SJCRH30 (cell line): ENCODE measurements at regions not wholly inside any gene's neighbourhood (a gene's known extent, or its start where the extent isn't known, plus 50 kb on each side); places are given as distances from the start of the nearest gene placed in this dataset.

Experiments
- DNase-seq, 2 experiments: peaks; one replicate each; pipeline ENCODE4 v3.0.0-alpha.2; 2015 to 2020
- H3K27ac ChIP-seq: fragments of 250-450 bp; sonication (Bioruptor Pico); 2 replicates; pipeline ENCODE4 v1.5.1; 2020; ENCODE audit warnings: mild to moderate bottlenecking, moderate library complexity
- H3K27me3 ChIP-seq: fragments of 250-450 bp; sonication (Bioruptor Pico); 2 replicates; pipeline ENCODE4 v1.5.1; 2020; ENCODE audit warnings: mild to moderate bottlenecking, moderate library complexity
- H3K36me3 ChIP-seq: fragments of 250-450 bp; sonication (Bioruptor Pico); 2 replicates; pipeline ENCODE4 v1.5.1; 2020; ENCODE audit warnings: mild to moderate bottlenecking, moderate library complexity
- H3K4me1 ChIP-seq: fragments of 250-450 bp; sonication (Bioruptor Pico); 2 replicates; pipeline ENCODE4 v1.5.1; 2020; ENCODE audit warnings: mild to moderate bottlenecking, moderate library complexity
- H3K4me3 ChIP-seq: fragments of 250-450 bp; sonication (Bioruptor Pico); 2 replicates; pipeline ENCODE4 v1.5.1; 2020; ENCODE audit warnings: mild to moderate bottlenecking, moderate library complexity
- H3K9me3 ChIP-seq: fragments of 250-450 bp; sonication (Bioruptor Pico); replicated peaks from 2 replicates; pipeline ENCODE4 v1.5.1; 2020; ENCODE audit warnings: mild to moderate bottlenecking, moderate library complexity

GRCh38 chr5:29304545-29304944, 1888.9 kb upstream of the CDH6 start:
- no peaks in the 10 kb centered on the region for H3K36me3 ChIP-seq
- no peaks in the 10 kb centered on the region for H3K27me3 ChIP-seq
- no peaks in the 10 kb centered on the region for H3K9me3 ChIP-seq
- H3K27ac ChIP-seq = no peak overlapping the region
- H3K4me1 ChIP-seq = no peaks in the 10 kb centered on the region
- H3K4me3 ChIP-seq = no peak overlapping the region
- DNase-seq = no peak

- DNase-seq = no peak
- no peak overlapping the region for H3K4me3 ChIP-seq
- H3K9me3 ChIP-seq = no peaks in the 10 kb centered on the region
- no peaks in the 10 kb centered on the region for H3K27me3 ChIP-seq
- H3K4me1 ChIP-seq = no peaks in the 10 kb centered on the region
- H3K36me3 ChIP-seq = no peaks in the 10 kb centered on the region
- no peak overlapping the region for H3K27ac ChIP-seq
Measured at GRCh38 chr5:29296548-29296947, 1896.9 kb upstream of the CDH6 start.

- DNase-seq = no peak
- Histone ChIP-seq H3K27me3 (no peaks in the 10 kb centered on the region), H3K27ac (no peak overlapping the region), H3K4me3 (no peak overlapping the region), H3K9me3 (no peaks in the 10 kb centered on the region), H3K4me1 (no peaks in the 10 kb centered on the region), H3K36me3 (no peaks in the 10 kb centered on the region)
Measured at GRCh38 chr5:29277642-29278041, 1915.8 kb upstream of the CDH6 start.

- Histone ChIP-seq H3K4me3 (no peak overlapping the region), H3K27me3 (no peaks in the 10 kb centered on the region), H3K27ac (no peak overlapping the region), H3K4me1 (no peaks in the 10 kb centered on the region), H3K36me3 (no peaks in the 10 kb centered on the region), H3K9me3 (no peaks in the 10 kb centered on the region)
- DNase-seq = no peak
Measured at GRCh38 chr5:29276371-29276770, 1917.1 kb upstream of the CDH6 start.

GRCh38 chr5:29263915-29264351, 1929.6 kb upstream of the CDH6 start:
- Histone ChIP-seq H3K36me3 (no peaks in the 10 kb centered on the region), H3K27me3 (no peaks in the 10 kb centered on the region), H3K4me3 (no peak overlapping the region), H3K9me3 (no peaks in the 10 kb centered on the region), H3K27ac (no peak overlapping the region), H3K4me1 (no peaks in the 10 kb centered on the region)
- DNase-seq = no peak

- Histone ChIP-seq H3K36me3 (no peaks in the 10 kb centered on the region), H3K4me3 (no peak overlapping the region), H3K4me1 (no peaks in the 10 kb centered on the region), H3K9me3 (no peaks in the 10 kb centered on the region), H3K27me3 (no peaks in the 10 kb centered on the region), H3K27ac (no peak overlapping the region)
- no peak for DNase-seq
Measured at GRCh38 chr5:29262339-29263123, 1931.0 kb upstream of the CDH6 start.

GRCh38 chr5:29261213-29261612, 1932.3 kb upstream of the CDH6 start:
- Histone ChIP-seq H3K27ac (no peak overlapping the region), H3K4me1 (no peaks in the 10 kb centered on the region), H3K27me3 (no peaks in the 10 kb centered on the region), H3K4me3 (no peak overlapping the region), H3K9me3 (no peaks in the 10 kb centered on the region), H3K36me3 (no peaks in the 10 kb centered on the region)
- no peak for DNase-seq

- Histone ChIP-seq H3K27ac (no peak overlapping the region), H3K27me3 (no peaks in the 10 kb centered on the region), H3K4me1 (no peaks in the 10 kb centered on the region), H3K4me3 (no peak overlapping the region), H3K36me3 (no peaks in the 10 kb centered on the region), H3K9me3 (no peaks in the 10 kb centered on the region)
- no peak for DNase-seq
Measured at GRCh38 chr5:29252390-29252789, 1941.1 kb upstream of the CDH6 start.

GRCh38 chr5:29247346-29248028, 1946.0 kb upstream of the CDH6 start:
- no peaks in the 10 kb centered on the region for H3K9me3 ChIP-seq
- H3K27me3 ChIP-seq = no peaks in the 10 kb centered on the region
- H3K4me3 ChIP-seq = no peak overlapping the region
- no peak overlapping the region for H3K27ac ChIP-seq
- no peak for DNase-seq
- no peaks in the 10 kb centered on the region for H3K4me1 ChIP-seq
- H3K36me3 ChIP-seq = no peaks in the 10 kb centered on the region

GRCh38 chr5:29240379-29240778, 1953.1 kb upstream of the CDH6 start:
- H3K4me1 ChIP-seq = no peaks in the 10 kb centered on the region
- H3K27ac ChIP-seq = no peak overlapping the region
- no peaks in the 10 kb centered on the region for H3K9me3 ChIP-seq
- no peaks in the 10 kb centered on the region for H3K36me3 ChIP-seq
- DNase-seq = no peak
- no peaks in the 10 kb centered on the region for H3K27me3 ChIP-seq
- H3K4me3 ChIP-seq = no peak overlapping the region

- H3K27ac ChIP-seq = no peak overlapping the region
- H3K4me1 ChIP-seq = no peaks in the 10 kb centered on the region
- H3K36me3 ChIP-seq = no peaks in the 10 kb centered on the region
- no peak overlapping the region for H3K4me3 ChIP-seq
- DNase-seq = no peak
- H3K9me3 ChIP-seq = no peaks in the 10 kb centered on the region
- H3K27me3 ChIP-seq = no peaks in the 10 kb centered on the region
Measured at GRCh38 chr5:29239606-29240005, 1953.9 kb upstream of the CDH6 start.

- Histone ChIP-seq H3K4me3 (no peak overlapping the region), H3K27me3 (no peaks in the 10 kb centered on the region), H3K27ac (no peak overlapping the region), H3K36me3 (no peaks in the 10 kb centered on the region), H3K9me3 (no peaks in the 10 kb centered on the region), H3K4me1 (no peaks in the 10 kb centered on the region)
- no peak for DNase-seq
Measured at GRCh38 chr5:29238115-29238514, 1955.4 kb upstream of the CDH6 start.

- Histone ChIP-seq H3K4me3 (no peak overlapping the region), H3K27ac (no peak overlapping the region), H3K27me3 (no peaks in the 10 kb centered on the region), H3K9me3 (no peaks in the 10 kb centered on the region), H3K4me1 (no peaks in the 10 kb centered on the region), H3K36me3 (no peaks in the 10 kb centered on the region)
- DNase-seq = no peak
Measured at GRCh38 chr5:29231154-29231553, 1962.3 kb upstream of the CDH6 start.

- Histone ChIP-seq H3K9me3 (no peaks in the 10 kb centered on the region), H3K36me3 (no peaks in the 10 kb centered on the region), H3K27me3 (no peaks in the 10 kb centered on the region), H3K27ac (no peak overlapping the region), H3K4me3 (no peak overlapping the region), H3K4me1 (no peaks in the 10 kb centered on the region)
- peak; percentile 2 to 11 for DNase-seq
Measured at GRCh38 chr5:29230591-29230990, 1962.9 kb upstream of the CDH6 start.

GRCh38 chr5:29229461-29229860, 1964.0 kb upstream of the CDH6 start:
- H3K4me1 ChIP-seq = no peaks in the 10 kb centered on the region

GRCh38 chr5:29218138-29218537, 1975.3 kb upstream of the CDH6 start:
- no peak for DNase-seq
- H3K27me3 ChIP-seq = no peaks in the 10 kb centered on the region
- no peaks in the 10 kb centered on the region for H3K9me3 ChIP-seq
- no peaks in the 10 kb centered on the region for H3K4me1 ChIP-seq
- no peaks in the 10 kb centered on the region for H3K36me3 ChIP-seq
- no peak overlapping the region for H3K27ac ChIP-seq
- no peak overlapping the region for H3K4me3 ChIP-seq

More at GRCh38 chr5:29229461-29229860, 1964.0 kb upstream of the CDH6 start:
- Histone ChIP-seq H3K4me3 (no peak overlapping the region), H3K9me3 (no peaks in the 10 kb centered on the region), H3K36me3 (no peaks in the 10 kb centered on the region), H3K27ac (no peak overlapping the region), H3K27me3 (no peaks in the 10 kb centered on the region)
- DNase-seq = no peak
